8988T (cell line): ENCODE measurements at regions not wholly inside any gene's neighbourhood (a gene's known extent, or its start where the extent isn't known, plus 50 kb on each side); places are given as distances from the start of the nearest gene placed in this dataset.
"Not testable (repeated sequence)": the region's sequence is repeated elsewhere in the genome, so short reads cannot be mapped to it uniquely, and the experiment has no call there.

ENCODE experiments used
- DNase-seq: peaks from one replicate; pipeline ENCODE4 v3.0.0; 2011

GRCh38 chr7:50915621-50916020, 132.9 kb upstream of the GRB10 start:
- DNase-seq: no peak

- DNase-seq: no peak
Measured at GRCh38 chr7:50914460-50914859, 131.8 kb upstream of the GRB10 start.

GRCh38 chr7:50908628-50909290, 126.1 kb upstream of the GRB10 start:
- no peak for DNase-seq

- DNase-seq: not testable (repeated sequence)
Measured at GRCh38 chr7:50898604-50899477, 116.1 kb upstream of the GRB10 start.

GRCh38 chr7:50887061-50887460, 104.4 kb upstream of the GRB10 start:
- not testable (repeated sequence) for DNase-seq

GRCh38 chr7:50872437-50872836, 89.7 kb upstream of the GRB10 start:
- no peak for DNase-seq

GRCh38 chr7:50869108-50869725, 86.5 kb upstream of the GRB10 start:
- no peak for DNase-seq

- no peak for DNase-seq
Measured at GRCh38 chr7:50868426-50869100, 85.9 kb upstream of the GRB10 start.

GRCh38 chr7:50867034-50867356, 84.3 kb upstream of the GRB10 start:
- DNase-seq: no peak

- DNase-seq: no peak
Measured at GRCh38 chr7:50866343-50867033, 83.8 kb upstream of the GRB10 start.

GRCh38 chr7:50865450-50865849, 82.8 kb upstream of the GRB10 start:
- DNase-seq: no peak

- no peak for DNase-seq
Measured at GRCh38 chr7:50864694-50865093, 82.0 kb upstream of the GRB10 start.

GRCh38 chr7:50863053-50863452, 80.4 kb upstream of the GRB10 start:
- no peak for DNase-seq

- DNase-seq: no peak
Measured at GRCh38 chr7:50862302-50862701, 79.6 kb upstream of the GRB10 start.

GRCh38 chr7:50860598-50860997, 77.9 kb upstream of the GRB10 start:
- no peak for DNase-seq

GRCh38 chr7:50860174-50860573, 77.5 kb upstream of the GRB10 start:
- DNase-seq: no peak

GRCh38 chr7:50858528-50859245, 76.0 kb upstream of the GRB10 start:
- DNase-seq: no peak

GRCh38 chr7:50857804-50858489, 75.3 kb upstream of the GRB10 start:
- no peak for DNase-seq

- no peak for DNase-seq
Measured at GRCh38 chr7:50856806-50857205, 74.1 kb upstream of the GRB10 start.

- DNase-seq: no peak
Measured at GRCh38 chr7:50856231-50856630, 73.5 kb upstream of the GRB10 start.

- DNase-seq: no peak
Measured at GRCh38 chr7:50855526-50855925, 72.8 kb upstream of the GRB10 start.

- no peak for DNase-seq
Measured at GRCh38 chr7:50854831-50855230, 72.1 kb upstream of the GRB10 start.
